ENCODE measurements at regions not wholly inside any gene's neighbourhood (a gene's known extent, or its start where the extent isn't known, plus 50 kb on each side); places are given as distances from the start of the nearest gene placed in this dataset.

- TF ChIP-seq CTCF (IDR thresholded peaks at IDR 0.05), result no peak
- no peak for TF ChIP-seq POLR2A (IDR thresholded peaks at IDR 0.05)
Observed at GRCh38 chr2:45180779-45181178, 171.5 kb upstream of the SIX2 start.
